OCI-LY3 (cell line): ENCODE measurements at regions not wholly inside any gene's neighbourhood (a gene's known extent, or its start where the extent isn't known, plus 50 kb on each side); places are given as distances from the start of the nearest gene placed in this dataset.

Source experiments
- H2AFZ ChIP-seq: fragments of 200-600, 300-600 bp; shearing (Covaris generic); 2 replicates; pipeline ENCODE4 v1.6.0; 2014; ENCODE audit warnings: antibody characterized with exemption, low read depth, low read length
- H3K27ac ChIP-seq: fragments of 200-600, 300-600 bp; sonication (generic); 2 replicates; pipeline ENCODE4 v1.5.1; 2014; ENCODE audit warnings: mild to moderate bottlenecking, low read length, moderate library complexity, mixed read lengths
- H3K27me3 ChIP-seq: fragments of 200-600, 300-600 bp; sonication (generic); 2 replicates; pipeline ENCODE4 v1.6.1; 2014; ENCODE audit warnings: low read depth, low read length, mixed read lengths
- H3K36me3 ChIP-seq: fragments of 200-600, 300-600 bp; sonication (generic); replicated peaks from 2 replicates; pipeline ENCODE3; 2014; ENCODE audit warnings: low read depth, low read length, mixed read lengths
- H3K4me1 ChIP-seq: fragments of 300-600, 200-600 bp; sonication (generic); 2 replicates; pipeline ENCODE4 v1.6.1; 2014; ENCODE audit warnings: low read length, mixed read lengths
- H3K4me2 ChIP-seq: fragments of 200-600, 300-600 bp; sonication (generic); 2 replicates; pipeline ENCODE4 v1.6.1; 2014; ENCODE audit warnings: low read length, mixed read lengths
- H3K4me3 ChIP-seq: fragments of 300-600, 200-600 bp; sonication (generic); 2 replicates; pipeline ENCODE4 v1.5.1; 2014; ENCODE audit warnings: antibody characterized with exemption, mild to moderate bottlenecking, low read length, moderate library complexity
- H3K79me2 ChIP-seq: fragments of 300-600, 200-600 bp; shearing (Covaris generic); 2 replicates; pipeline ENCODE4 v1.6.1; 2014; ENCODE audit warnings: mild to moderate bottlenecking, low read length, mixed read lengths
- H3K9ac ChIP-seq: fragments of 300-600, 200-600 bp; shearing (Covaris generic); 2 replicates; pipeline ENCODE4 v1.6.0; 2014; ENCODE audit warnings: mild to moderate bottlenecking, low read length, moderate library complexity
- H3K9me3 ChIP-seq: fragments of 200-600, 300-600 bp; shearing (Covaris generic); 2 replicates; pipeline ENCODE4 v1.6.1; 2014; ENCODE audit warnings: low read length, mixed read lengths; ENCODE audit not compliant: insufficient read depth
- H4K20me1 ChIP-seq: fragments of 200-600, 300-600 bp; sonication (generic); 2 replicates; pipeline ENCODE4 v1.6.1; 2016; ENCODE audit warnings: low read length, mixed read lengths; ENCODE audit not compliant: insufficient read depth
- CTCF ChIP-seq: fragments of 200-600, 300-600 bp; sonication (generic); IDR thresholded peaks from 2 replicates; pipeline ENCODE4 v1.5.1; 2014; ENCODE audit warnings: antibody characterized with exemption, low read length, low read depth
- EZH2phosphoT487 ChIP-seq: fragments of 200-600 bp; shearing (Covaris generic); IDR thresholded peaks from 2 replicates; pipeline ENCODE4 v1.6.1; 2018; ENCODE audit warnings: antibody characterized with exemption, mixed run types, low read depth

GRCh38 chr12:115426732-115427131 is 742.8 kb upstream of the TBX3 start:
- no peaks in the 10 kb centered on the region for H3K36me3 ChIP-seq
- peaks cover 5% of the 10 kb centered on the region; the same call in 1 of the 2 replicates for H3K27me3 ChIP-seq
- H3K9me3 ChIP-seq = no peaks in the 10 kb centered on the region
- no peak overlapping the region for H3K27ac ChIP-seq
- no peaks in the 10 kb centered on the region for H3K4me1 ChIP-seq
- no peaks in the 10 kb centered on the region for H3K79me2 ChIP-seq
- H3K4me3 ChIP-seq = no peak overlapping the region
- no peak overlapping the region for H2AFZ ChIP-seq
- no peak overlapping the region for H3K9ac ChIP-seq
- H4K20me1 ChIP-seq = no peaks in the 10 kb centered on the region
- TF ChIP-seq EZH2phosphoT487 (no peak), CTCF (no peak)
- no peak overlapping the region for H3K4me2 ChIP-seq

GRCh38 chr12:115424003-115424402 is 740.0 kb upstream of the TBX3 start:
- H3K4me1 ChIP-seq = no peaks in the 10 kb centered on the region
- no peaks in the 10 kb centered on the region for H3K36me3 ChIP-seq
- no peaks in the 10 kb centered on the region for H3K9me3 ChIP-seq
- no peaks in the 10 kb centered on the region for H4K20me1 ChIP-seq
- TF ChIP-seq CTCF (no peak), EZH2phosphoT487 (no peak)
- H3K4me3 ChIP-seq = no peak overlapping the region
- no peak overlapping the region for H2AFZ ChIP-seq
- H3K9ac ChIP-seq = no peak overlapping the region
- peaks cover 8% of the 10 kb centered on the region for H3K27me3 ChIP-seq
- no peaks in the 10 kb centered on the region for H3K79me2 ChIP-seq
- no peak overlapping the region for H3K4me2 ChIP-seq
- H3K27ac ChIP-seq = no peak overlapping the region

GRCh38 chr12:115423546-115423987 is 739.6 kb upstream of the TBX3 start:
- H3K4me2 ChIP-seq = no peak overlapping the region
- H3K27me3 ChIP-seq = peaks cover 12% of the 10 kb centered on the region
- no peak overlapping the region for H3K9ac ChIP-seq
- H3K4me1 ChIP-seq = no peaks in the 10 kb centered on the region
- H3K79me2 ChIP-seq = no peaks in the 10 kb centered on the region
- TF ChIP-seq CTCF (no peak), EZH2phosphoT487 (no peak)
- H3K27ac ChIP-seq = no peak overlapping the region
- H4K20me1 ChIP-seq = no peaks in the 10 kb centered on the region
- no peak overlapping the region for H3K4me3 ChIP-seq
- H3K36me3 ChIP-seq = no peaks in the 10 kb centered on the region
- no peak overlapping the region for H2AFZ ChIP-seq
- H3K9me3 ChIP-seq = no peaks in the 10 kb centered on the region

DNA sequence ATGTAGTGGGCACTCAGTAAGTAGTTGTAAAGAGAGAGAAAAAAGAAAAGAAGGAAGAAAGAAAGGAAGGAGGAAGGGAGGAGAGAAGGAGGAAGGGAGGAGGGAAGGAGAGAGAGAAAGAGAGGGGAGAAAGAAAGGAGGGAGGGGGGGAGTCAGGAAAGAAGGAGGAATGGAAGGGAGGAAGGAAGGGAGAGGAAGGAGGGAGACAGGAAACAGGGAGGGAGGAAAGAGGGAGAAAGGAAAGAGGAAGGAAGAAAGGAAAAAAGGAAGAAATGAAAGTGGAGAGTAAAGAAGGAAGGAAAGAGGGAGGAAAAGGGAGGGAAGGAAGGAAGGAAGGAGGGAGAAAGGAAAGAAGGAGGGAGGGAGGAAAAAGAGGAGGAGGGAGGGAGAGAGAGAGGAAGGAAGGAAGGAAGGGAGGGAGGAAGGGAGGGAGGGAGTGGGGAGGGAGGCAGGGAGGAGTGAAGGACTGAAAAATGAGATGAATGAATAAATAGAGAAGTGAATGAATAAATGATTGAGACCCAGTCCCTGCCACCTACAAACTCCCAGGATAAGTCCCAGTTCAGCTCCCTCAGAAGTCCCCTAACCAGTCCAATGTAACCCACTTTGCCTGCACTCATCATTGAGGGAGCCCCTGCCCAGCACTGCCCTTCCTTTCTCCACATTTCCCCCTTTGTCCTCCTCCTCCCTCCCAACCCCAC is 739.0 kb upstream of the TBX3 start:
- Histone ChIP-seq H4K20me1 (no peaks in the 10 kb centered on the region), H3K27ac (no peak overlapping the region), H3K4me3 (no peak overlapping the region), H3K36me3 (no peaks in the 10 kb centered on the region), H3K9me3 (no peaks in the 10 kb centered on the region), H3K4me1 (no peaks in the 10 kb centered on the region), H3K4me2 (no peak overlapping the region), H3K27me3 (peaks cover 16% of the 10 kb centered on the region), H3K9ac (no peak overlapping the region), H2AFZ (no peak overlapping the region), H3K79me2 (no peaks in the 10 kb centered on the region)
- TF ChIP-seq EZH2phosphoT487 (no peak), CTCF (no peak)
